ENCODE measurements at regions not wholly inside any gene's neighbourhood (a gene's known extent, or its start where the extent isn't known, plus 50 kb on each side); places are given as distances from the start of the nearest gene placed in this dataset.

DNA sequence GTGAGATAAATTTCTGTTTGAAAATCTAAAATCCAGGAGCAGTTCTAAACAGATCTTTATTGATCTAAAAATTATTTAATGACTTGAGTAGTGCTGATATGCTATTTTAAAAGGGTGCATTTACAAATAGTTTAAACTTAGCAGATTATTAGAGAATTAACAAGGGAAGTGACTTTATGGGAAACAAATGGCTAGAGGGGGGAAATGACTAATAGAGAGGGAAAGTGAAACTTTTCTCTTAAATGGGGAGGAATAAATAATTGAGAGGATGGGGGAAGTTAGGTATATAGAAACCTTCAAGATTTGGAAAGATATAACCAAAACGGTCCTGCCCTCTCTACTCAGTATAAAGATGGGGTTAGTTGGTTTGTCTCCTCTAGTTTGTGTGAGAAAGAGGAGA lies 90.1 kb upstream of the ARMC3 start (continued):
- TF ChIP-seq, protein P1, sequence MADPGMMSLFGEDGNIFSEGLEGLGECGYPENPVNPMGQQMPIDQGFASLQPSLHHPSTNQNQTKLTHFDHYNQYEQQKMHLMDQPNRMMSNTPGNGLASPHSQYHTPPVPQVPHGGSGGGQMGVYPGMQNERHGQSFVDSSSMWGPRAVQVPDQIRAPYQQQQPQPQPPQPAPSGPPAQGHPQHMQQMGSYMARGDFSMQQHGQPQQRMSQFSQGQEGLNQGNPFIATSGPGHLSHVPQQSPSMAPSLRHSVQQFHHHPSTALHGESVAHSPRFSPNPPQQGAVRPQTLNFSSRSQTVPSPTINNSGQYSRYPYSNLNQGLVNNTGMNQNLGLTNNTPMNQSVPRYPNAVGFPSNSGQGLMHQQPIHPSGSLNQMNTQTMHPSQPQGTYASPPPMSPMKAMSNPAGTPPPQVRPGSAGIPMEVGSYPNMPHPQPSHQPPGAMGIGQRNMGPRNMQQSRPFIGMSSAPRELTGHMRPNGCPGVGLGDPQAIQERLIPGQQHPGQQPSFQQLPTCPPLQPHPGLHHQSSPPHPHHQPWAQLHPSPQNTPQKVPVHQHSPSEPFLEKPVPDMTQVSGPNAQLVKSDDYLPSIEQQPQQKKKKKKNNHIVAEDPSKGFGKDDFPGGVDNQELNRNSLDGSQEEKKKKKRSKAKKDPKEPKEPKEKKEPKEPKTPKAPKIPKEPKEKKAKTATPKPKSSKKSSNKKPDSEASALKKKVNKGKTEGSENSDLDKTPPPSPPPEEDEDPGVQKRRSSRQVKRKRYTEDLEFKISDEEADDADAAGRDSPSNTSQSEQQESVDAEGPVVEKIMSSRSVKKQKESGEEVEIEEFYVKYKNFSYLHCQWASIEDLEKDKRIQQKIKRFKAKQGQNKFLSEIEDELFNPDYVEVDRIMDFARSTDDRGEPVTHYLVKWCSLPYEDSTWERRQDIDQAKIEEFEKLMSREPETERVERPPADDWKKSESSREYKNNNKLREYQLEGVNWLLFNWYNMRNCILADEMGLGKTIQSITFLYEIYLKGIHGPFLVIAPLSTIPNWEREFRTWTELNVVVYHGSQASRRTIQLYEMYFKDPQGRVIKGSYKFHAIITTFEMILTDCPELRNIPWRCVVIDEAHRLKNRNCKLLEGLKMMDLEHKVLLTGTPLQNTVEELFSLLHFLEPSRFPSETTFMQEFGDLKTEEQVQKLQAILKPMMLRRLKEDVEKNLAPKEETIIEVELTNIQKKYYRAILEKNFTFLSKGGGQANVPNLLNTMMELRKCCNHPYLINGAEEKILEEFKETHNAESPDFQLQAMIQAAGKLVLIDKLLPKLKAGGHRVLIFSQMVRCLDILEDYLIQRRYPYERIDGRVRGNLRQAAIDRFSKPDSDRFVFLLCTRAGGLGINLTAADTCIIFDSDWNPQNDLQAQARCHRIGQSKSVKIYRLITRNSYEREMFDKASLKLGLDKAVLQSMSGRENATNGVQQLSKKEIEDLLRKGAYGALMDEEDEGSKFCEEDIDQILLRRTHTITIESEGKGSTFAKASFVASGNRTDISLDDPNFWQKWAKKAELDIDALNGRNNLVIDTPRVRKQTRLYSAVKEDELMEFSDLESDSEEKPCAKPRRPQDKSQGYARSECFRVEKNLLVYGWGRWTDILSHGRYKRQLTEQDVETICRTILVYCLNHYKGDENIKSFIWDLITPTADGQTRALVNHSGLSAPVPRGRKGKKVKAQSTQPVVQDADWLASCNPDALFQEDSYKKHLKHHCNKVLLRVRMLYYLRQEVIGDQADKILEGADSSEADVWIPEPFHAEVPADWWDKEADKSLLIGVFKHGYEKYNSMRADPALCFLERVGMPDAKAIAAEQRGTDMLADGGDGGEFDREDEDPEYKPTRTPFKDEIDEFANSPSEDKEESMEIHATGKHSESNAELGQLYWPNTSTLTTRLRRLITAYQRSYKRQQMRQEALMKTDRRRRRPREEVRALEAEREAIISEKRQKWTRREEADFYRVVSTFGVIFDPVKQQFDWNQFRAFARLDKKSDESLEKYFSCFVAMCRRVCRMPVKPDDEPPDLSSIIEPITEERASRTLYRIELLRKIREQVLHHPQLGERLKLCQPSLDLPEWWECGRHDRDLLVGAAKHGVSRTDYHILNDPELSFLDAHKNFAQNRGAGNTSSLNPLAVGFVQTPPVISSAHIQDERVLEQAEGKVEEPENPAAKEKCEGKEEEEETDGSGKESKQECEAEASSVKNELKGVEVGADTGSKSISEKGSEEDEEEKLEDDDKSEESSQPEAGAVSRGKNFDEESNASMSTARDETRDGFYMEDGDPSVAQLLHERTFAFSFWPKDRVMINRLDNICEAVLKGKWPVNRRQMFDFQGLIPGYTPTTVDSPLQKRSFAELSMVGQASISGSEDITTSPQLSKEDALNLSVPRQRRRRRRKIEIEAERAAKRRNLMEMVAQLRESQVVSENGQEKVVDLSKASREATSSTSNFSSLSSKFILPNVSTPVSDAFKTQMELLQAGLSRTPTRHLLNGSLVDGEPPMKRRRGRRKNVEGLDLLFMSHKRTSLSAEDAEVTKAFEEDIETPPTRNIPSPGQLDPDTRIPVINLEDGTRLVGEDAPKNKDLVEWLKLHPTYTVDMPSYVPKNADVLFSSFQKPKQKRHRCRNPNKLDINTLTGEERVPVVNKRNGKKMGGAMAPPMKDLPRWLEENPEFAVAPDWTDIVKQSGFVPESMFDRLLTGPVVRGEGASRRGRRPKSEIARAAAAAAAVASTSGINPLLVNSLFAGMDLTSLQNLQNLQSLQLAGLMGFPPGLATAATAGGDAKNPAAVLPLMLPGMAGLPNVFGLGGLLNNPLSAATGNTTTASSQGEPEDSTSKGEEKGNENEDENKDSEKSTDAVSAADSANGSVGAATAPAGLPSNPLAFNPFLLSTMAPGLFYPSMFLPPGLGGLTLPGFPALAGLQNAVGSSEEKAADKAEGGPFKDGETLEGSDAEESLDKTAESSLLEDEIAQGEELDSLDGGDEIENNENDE (IDR thresholded peaks at IDR 0.05; ENCODE audit: low read depth, low read length), result no peak
- TF ChIP-seq EZH2 (IDR thresholded peaks at IDR 0.05; ENCODE audit: borderline replicate concordance, low read depth, low read length) (no peak), ETV1 (tag; conservative IDR thresholded peaks at IDR 0.05; ENCODE audit: low read depth) (no peak), RBM15 (IDR thresholded peaks at IDR 0.05; ENCODE audit: insufficient read depth, low read length) (no peak), PHTF2 (CRISPR knock-in tag; IDR thresholded peaks at IDR 0.05) (no peak)
- TF ChIP-seq, protein P2, sequence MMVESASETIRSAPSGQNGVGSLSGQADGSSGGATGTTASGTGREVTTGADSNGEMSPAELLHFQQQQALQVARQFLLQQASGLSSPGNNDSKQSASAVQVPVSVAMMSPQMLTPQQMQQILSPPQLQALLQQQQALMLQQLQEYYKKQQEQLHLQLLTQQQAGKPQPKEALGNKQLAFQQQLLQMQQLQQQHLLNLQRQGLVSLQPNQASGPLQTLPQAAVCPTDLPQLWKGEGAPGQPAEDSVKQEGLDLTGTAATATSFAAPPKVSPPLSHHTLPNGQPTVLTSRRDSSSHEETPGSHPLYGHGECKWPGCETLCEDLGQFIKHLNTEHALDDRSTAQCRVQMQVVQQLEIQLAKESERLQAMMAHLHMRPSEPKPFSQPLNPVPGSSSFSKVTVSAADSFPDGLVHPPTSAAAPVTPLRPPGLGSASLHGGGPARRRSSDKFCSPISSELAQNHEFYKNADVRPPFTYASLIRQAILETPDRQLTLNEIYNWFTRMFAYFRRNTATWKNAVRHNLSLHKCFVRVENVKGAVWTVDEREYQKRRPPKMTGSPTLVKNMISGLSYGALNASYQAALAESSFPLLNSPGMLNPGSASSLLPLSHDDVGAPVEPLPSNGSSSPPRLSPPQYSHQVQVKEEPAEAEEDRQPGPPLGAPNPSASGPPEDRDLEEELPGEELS (CRISPR knock-in tag; IDR thresholded peaks at IDR 0.05; ENCODE audit: borderline replicate concordance), result no peak
- TF ChIP-seq, protein P3, sequence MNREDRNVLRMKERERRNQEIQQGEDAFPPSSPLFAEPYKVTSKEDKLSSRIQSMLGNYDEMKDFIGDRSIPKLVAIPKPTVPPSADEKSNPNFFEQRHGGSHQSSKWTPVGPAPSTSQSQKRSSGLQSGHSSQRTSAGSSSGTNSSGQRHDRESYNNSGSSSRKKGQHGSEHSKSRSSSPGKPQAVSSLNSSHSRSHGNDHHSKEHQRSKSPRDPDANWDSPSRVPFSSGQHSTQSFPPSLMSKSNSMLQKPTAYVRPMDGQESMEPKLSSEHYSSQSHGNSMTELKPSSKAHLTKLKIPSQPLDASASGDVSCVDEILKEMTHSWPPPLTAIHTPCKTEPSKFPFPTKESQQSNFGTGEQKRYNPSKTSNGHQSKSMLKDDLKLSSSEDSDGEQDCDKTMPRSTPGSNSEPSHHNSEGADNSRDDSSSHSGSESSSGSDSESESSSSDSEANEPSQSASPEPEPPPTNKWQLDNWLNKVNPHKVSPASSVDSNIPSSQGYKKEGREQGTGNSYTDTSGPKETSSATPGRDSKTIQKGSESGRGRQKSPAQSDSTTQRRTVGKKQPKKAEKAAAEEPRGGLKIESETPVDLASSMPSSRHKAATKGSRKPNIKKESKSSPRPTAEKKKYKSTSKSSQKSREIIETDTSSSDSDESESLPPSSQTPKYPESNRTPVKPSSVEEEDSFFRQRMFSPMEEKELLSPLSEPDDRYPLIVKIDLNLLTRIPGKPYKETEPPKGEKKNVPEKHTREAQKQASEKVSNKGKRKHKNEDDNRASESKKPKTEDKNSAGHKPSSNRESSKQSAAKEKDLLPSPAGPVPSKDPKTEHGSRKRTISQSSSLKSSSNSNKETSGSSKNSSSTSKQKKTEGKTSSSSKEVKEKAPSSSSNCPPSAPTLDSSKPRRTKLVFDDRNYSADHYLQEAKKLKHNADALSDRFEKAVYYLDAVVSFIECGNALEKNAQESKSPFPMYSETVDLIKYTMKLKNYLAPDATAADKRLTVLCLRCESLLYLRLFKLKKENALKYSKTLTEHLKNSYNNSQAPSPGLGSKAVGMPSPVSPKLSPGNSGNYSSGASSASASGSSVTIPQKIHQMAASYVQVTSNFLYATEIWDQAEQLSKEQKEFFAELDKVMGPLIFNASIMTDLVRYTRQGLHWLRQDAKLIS (CRISPR knock-in tag; IDR thresholded peaks at IDR 0.05), result no peak
- TF ChIP-seq, protein P4, sequence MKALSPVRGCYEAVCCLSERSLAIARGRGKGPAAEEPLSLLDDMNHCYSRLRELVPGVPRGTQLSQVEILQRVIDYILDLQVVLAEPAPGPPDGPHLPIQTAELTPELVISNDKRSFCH (CRISPR knock-in tag; IDR thresholded peaks at IDR 0.05), result no peak
- TF ChIP-seq, protein P4 (tag; IDR thresholded peaks at IDR 0.05), result no peak
